Calu3 (cell line): ENCODE measurements at regions not wholly inside any gene's neighbourhood (a gene's known extent, or its start where the extent isn't known, plus 50 kb on each side); places are given as distances from the start of the nearest gene placed in this dataset.

ENCODE experiments used
- BruUV-seq: library from RNA; stranded (reverse); fragments of 400-500 nt; replicated peaks from 2 replicates; lab custom pipeline; 2021; lab: Mats Ljungman, UMichigan
- CTCF ChIA-PET: fragments of 300-600 bp; sonication (Branson Sonifier 250); formaldehyde crosslinking; loops from one replicate; lab custom pipeline; 2022; ENCODE audit warnings: antibody characterized with exemption; lab: Charles Lee
- DNase-seq: peaks from one replicate; pipeline ENCODE4 v3.0.0; 2022
- H3K27ac Mint-ChIP-seq: one replicate; pipeline ENCODE4 v1.8.0; 2022; ENCODE audit warnings: mixed read lengths; ENCODE audit not compliant: unreplicated experiment
- H3K27me3 Mint-ChIP-seq: one replicate; pipeline ENCODE4 v1.8.0; 2022; ENCODE audit warnings: mixed read lengths; ENCODE audit not compliant: unreplicated experiment
- H3K36me3 Mint-ChIP-seq: one replicate; pipeline ENCODE4 v1.8.0; 2022; ENCODE audit warnings: mild to moderate bottlenecking, moderate library complexity, mixed read lengths; ENCODE audit not compliant: insufficient read depth, unreplicated experiment
- H3K4me1 Mint-ChIP-seq: one replicate; pipeline ENCODE4 v1.8.0; 2022; ENCODE audit warnings: mild to moderate bottlenecking, low read depth, mixed read lengths; ENCODE audit not compliant: unreplicated experiment
- H3K4me3 Mint-ChIP-seq: one replicate; pipeline ENCODE4 v1.8.0; 2022; ENCODE audit warnings: mild to moderate bottlenecking, low read depth, moderate library complexity, mixed read lengths; ENCODE audit not compliant: unreplicated experiment
- H3K9me3 Mint-ChIP-seq: one replicate; pipeline ENCODE4 v1.8.0; 2022; ENCODE audit warnings: low read depth, mixed read lengths; ENCODE audit not compliant: unreplicated experiment
- CTCF ChIP-seq: fragments of 200-600 bp; IDR thresholded peaks from one replicate; pipeline ENCODE4 v1.8.0; 2022; ENCODE audit warnings: antibody characterized with exemption; ENCODE audit not compliant: unreplicated experiment
- intact Hi-C: fragments of 100-400 bp; cut with micrococcal nuclease; formaldehyde crosslinking; loops from one replicate; pipeline ENCODE4 v1.10.0; 2022; ENCODE audit not compliant: unreplicated experiment

- no peaks in the 10 kb centered on the region for H3K9me3 Mint-ChIP-seq
- no peaks in the 10 kb centered on the region for H3K36me3 Mint-ChIP-seq
- H3K27ac Mint-ChIP-seq = no peak overlapping the region
- CTCF ChIA-PET = no interaction called here
- H3K27me3 Mint-ChIP-seq = no peaks in the 10 kb centered on the region
- TF ChIP-seq CTCF = no peak
- no peaks in the 10 kb centered on the region for H3K4me1 Mint-ChIP-seq
- DNase-seq = no peak
- H3K4me3 Mint-ChIP-seq = no peak overlapping the region
- BruUV-seq = no TSS peak
- intact Hi-C loops = no loop called here
These were observed 428.3 kb downstream of the DNAH5 start for GRCh38 chr5:13516195-13516594.

- H3K4me1 Mint-ChIP-seq = no peaks in the 10 kb centered on the region
- peaks cover 21% of the 10 kb centered on the region for H3K27me3 Mint-ChIP-seq
- BruUV-seq = no TSS peak
- TF ChIP-seq CTCF = no peak
- DNase-seq = no peak
- H3K36me3 Mint-ChIP-seq = no peaks in the 10 kb centered on the region
- H3K9me3 Mint-ChIP-seq = no peaks in the 10 kb centered on the region
- no peak overlapping the region for H3K4me3 Mint-ChIP-seq
- CTCF ChIA-PET = no interaction called here
- intact Hi-C loops = no loop called here
- no peak overlapping the region for H3K27ac Mint-ChIP-seq
These were observed 433.0 kb downstream of the DNAH5 start for GRCh38 chr5:13511442-13511841.

- CTCF ChIA-PET = no interaction called here
- Mint-ChIP-seq H3K27me3 (peaks cover 29% of the 10 kb centered on the region), H3K4me1 (no peaks in the 10 kb centered on the region), H3K36me3 (no peaks in the 10 kb centered on the region), H3K4me3 (no peak overlapping the region), H3K9me3 (no peaks in the 10 kb centered on the region), H3K27ac (no peak overlapping the region)
- intact Hi-C loops = no loop called here
- DNase-seq = no peak
- no TSS peak for BruUV-seq
- TF ChIP-seq CTCF = no peak
These were observed 433.9 kb downstream of the DNAH5 start for GRCh38 chr5:13510616-13511015.

- CTCF ChIA-PET = no interaction called here
- H3K4me3 Mint-ChIP-seq = no peak overlapping the region
- H3K9me3 Mint-ChIP-seq = no peaks in the 10 kb centered on the region
- no peak overlapping the region for H3K27ac Mint-ChIP-seq
- H3K27me3 Mint-ChIP-seq = peaks cover 34% of the 10 kb centered on the region
- no peak for TF ChIP-seq CTCF
- BruUV-seq = no TSS peak
- H3K36me3 Mint-ChIP-seq = no peaks in the 10 kb centered on the region
- DNase-seq = no peak
- no peaks in the 10 kb centered on the region for H3K4me1 Mint-ChIP-seq
- intact Hi-C loops = no loop called here
These were observed 435.9 kb downstream of the DNAH5 start for GRCh38 chr5:13508559-13508958.
